ENCODE measurements at regions not wholly inside any gene's neighbourhood (a gene's known extent, or its start where the extent isn't known, plus 50 kb on each side); places are given as distances from the start of the nearest gene placed in this dataset.

DNA sequence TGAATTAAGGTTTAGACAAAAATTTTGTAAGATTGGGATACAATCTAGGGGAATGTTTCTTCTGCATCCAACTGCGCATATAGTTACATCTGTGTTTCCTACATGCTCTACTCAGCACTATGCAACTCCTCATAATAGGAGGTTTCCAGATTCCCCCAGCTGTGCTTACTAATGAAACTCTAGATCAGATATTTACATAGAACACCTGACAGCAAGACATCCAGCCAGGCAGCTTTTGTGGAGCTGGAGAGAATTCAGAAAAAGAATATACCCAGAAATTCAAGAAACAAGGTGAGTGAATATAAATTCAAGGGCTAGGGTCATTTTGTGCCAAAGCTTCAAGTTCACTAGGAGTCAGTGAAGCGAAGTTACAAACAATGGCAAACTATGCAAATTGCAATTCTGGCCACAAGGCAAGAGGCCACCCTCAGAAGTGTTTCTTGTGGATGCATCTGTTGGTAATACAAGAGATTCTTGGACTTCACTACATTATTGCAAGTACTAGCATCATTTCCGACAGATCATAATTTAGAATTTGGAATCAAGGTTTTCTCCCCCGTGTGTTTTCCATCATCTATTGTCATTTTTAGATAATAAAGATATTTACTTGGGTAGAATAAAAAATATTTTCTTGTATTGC is 341.2 kb upstream of the NAV3 start:
- 87% methylated on average over 2 of the region's 4 CpGs for WGBS (ENCODE audit: insufficient coverage)

GRCh38 chr12:77488041-77488620 is 342.6 kb upstream of the NAV3 start:
- no peak overlapping the region for H3K27ac ChIP-seq (ENCODE audit: low read length)
- H3K36me3 ChIP-seq (ENCODE audit: control insufficient read depth, insufficient read depth, low read length): no peaks in the 10 kb centered on the region
- H3K27me3 ChIP-seq (ENCODE audit: control insufficient read depth, insufficient read depth, low read length): no peaks in the 10 kb centered on the region
- 95% methylated on average over 2 of the region's 2 CpGs for WGBS (ENCODE audit: insufficient coverage)
- no peak overlapping the region for H3K27ac Mint-ChIP-seq
- H3K9me3 ChIP-seq (ENCODE audit: control insufficient read depth, insufficient read depth, low read length): no peaks in the 10 kb centered on the region
- no peaks in the 10 kb centered on the region for H3K27me3 Mint-ChIP-seq (ENCODE audit: low read depth in 2 of 2)
- ATAC-seq (no peak), DNase-seq (no peak)
- peaks cover 7 to 9% of the 10 kb centered on the region in 2 donors for H3K9me3 Mint-ChIP-seq
- H3K4me1 Mint-ChIP-seq: no peaks in the 10 kb centered on the region
- TF ChIP-seq, protein P1, sequence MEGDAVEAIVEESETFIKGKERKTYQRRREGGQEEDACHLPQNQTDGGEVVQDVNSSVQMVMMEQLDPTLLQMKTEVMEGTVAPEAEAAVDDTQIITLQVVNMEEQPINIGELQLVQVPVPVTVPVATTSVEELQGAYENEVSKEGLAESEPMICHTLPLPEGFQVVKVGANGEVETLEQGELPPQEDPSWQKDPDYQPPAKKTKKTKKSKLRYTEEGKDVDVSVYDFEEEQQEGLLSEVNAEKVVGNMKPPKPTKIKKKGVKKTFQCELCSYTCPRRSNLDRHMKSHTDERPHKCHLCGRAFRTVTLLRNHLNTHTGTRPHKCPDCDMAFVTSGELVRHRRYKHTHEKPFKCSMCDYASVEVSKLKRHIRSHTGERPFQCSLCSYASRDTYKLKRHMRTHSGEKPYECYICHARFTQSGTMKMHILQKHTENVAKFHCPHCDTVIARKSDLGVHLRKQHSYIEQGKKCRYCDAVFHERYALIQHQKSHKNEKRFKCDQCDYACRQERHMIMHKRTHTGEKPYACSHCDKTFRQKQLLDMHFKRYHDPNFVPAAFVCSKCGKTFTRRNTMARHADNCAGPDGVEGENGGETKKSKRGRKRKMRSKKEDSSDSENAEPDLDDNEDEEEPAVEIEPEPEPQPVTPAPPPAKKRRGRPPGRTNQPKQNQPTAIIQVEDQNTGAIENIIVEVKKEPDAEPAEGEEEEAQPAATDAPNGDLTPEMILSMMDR (IDR thresholded peaks at IDR 0.05): no peak
- H3K36me3 Mint-ChIP-seq: no peaks in the 10 kb centered on the region
- no peaks in the 10 kb centered on the region for H3K4me1 ChIP-seq (ENCODE audit: control insufficient read depth, insufficient read depth, low read length)
- intact Hi-C loops (cut with micrococcal nuclease): no loop called here
- no peak overlapping the region for H3K4me3 Mint-ChIP-seq
- no peak overlapping the region for H3K4me3 ChIP-seq (ENCODE audit: low read length)

More for the DNA sequence above, 341.2 kb upstream of the NAV3 start:
- H3K36me3 ChIP-seq (ENCODE audit: control insufficient read depth, insufficient read depth, low read length): no peaks in the 10 kb centered on the region
- H3K27ac ChIP-seq (ENCODE audit: low read length): no peak overlapping the region
- Mint-ChIP-seq H3K4me1 (no peaks in the 10 kb centered on the region), H3K36me3 (no peaks in the 10 kb centered on the region), H3K4me3 (no peak overlapping the region), H3K27me3 (ENCODE audit: low read depth in 2 of 2) (no peaks in the 10 kb centered on the region), H3K27ac (no peak overlapping the region), H3K9me3 (peaks cover 5 to 7% of the 10 kb centered on the region in 2 donors)
- no peak for ATAC-seq
- intact Hi-C loops (cut with micrococcal nuclease): no loop called here
- no peaks in the 10 kb centered on the region for H3K9me3 ChIP-seq (ENCODE audit: control insufficient read depth, insufficient read depth, low read length)
- TF ChIP-seq, protein P1 (IDR thresholded peaks at IDR 0.05): no peak
- DNase-seq: no peak
- no peak overlapping the region for H3K4me3 ChIP-seq (ENCODE audit: low read length)
- H3K27me3 ChIP-seq (ENCODE audit: control insufficient read depth, insufficient read depth, low read length): no peaks in the 10 kb centered on the region
- H3K4me1 ChIP-seq (ENCODE audit: control insufficient read depth, insufficient read depth, low read length): no peaks in the 10 kb centered on the region

- 100% methylated on average over 1 of the region's 1 CpG for WGBS (ENCODE audit: insufficient coverage)
- H3K9me3 ChIP-seq (ENCODE audit: control insufficient read depth, insufficient read depth, low read length): no peaks in the 10 kb centered on the region
- Mint-ChIP-seq H3K4me1 (no peaks in the 10 kb centered on the region), H3K36me3 (no peaks in the 10 kb centered on the region), H3K4me3 (no peak overlapping the region), H3K27ac (no peak overlapping the region), H3K9me3 (peaks cover 7% of the 10 kb centered on the region in 2 donors), H3K27me3 (ENCODE audit: low read depth in 2 of 2) (no peaks in the 10 kb centered on the region)
- no peak overlapping the region for H3K27ac ChIP-seq (ENCODE audit: low read length)
- H3K27me3 ChIP-seq (ENCODE audit: control insufficient read depth, insufficient read depth, low read length): no peaks in the 10 kb centered on the region
- no peak for DNase-seq
- no peak for ATAC-seq
- TF ChIP-seq, protein P1 (IDR thresholded peaks at IDR 0.05): no peak
- no peak overlapping the region for H3K4me3 ChIP-seq (ENCODE audit: low read length)
- intact Hi-C loops (cut with micrococcal nuclease): no loop called here
- no peaks in the 10 kb centered on the region for H3K36me3 ChIP-seq (ENCODE audit: control insufficient read depth, insufficient read depth, low read length)
- H3K4me1 ChIP-seq (ENCODE audit: control insufficient read depth, insufficient read depth, low read length): no peaks in the 10 kb centered on the region
Observed at GRCh38 chr12:77486872-77487271, 343.8 kb upstream of the NAV3 start.
